DOHH2 (cell line): ENCODE measurements at regions not wholly inside any gene's neighbourhood (a gene's known extent, or its start where the extent isn't known, plus 50 kb on each side); places are given as distances from the start of the nearest gene placed in this dataset.

ENCODE experiments used
- EZH2phosphoT487 ChIP-seq: fragments of 200-600 bp; sonication (generic); IDR thresholded peaks from 2 replicates; pipeline ENCODE4 v1.6.1; 2017; ENCODE audit warnings: borderline replicate concordance, mild to moderate bottlenecking, antibody characterized with exemption, low read length, moderate library complexity, mixed read lengths
- TF ChIP-seq, protein P1 (sequence below): fragments of 200-600 bp; sonication (generic); IDR thresholded peaks from one replicate; pipeline ENCODE4 v1.5.1; 2014; ENCODE audit warnings: antibody characterized with exemption, mild to moderate bottlenecking, low read depth, low read length; ENCODE audit not compliant: poor library complexity, severe bottlenecking

DNA sequence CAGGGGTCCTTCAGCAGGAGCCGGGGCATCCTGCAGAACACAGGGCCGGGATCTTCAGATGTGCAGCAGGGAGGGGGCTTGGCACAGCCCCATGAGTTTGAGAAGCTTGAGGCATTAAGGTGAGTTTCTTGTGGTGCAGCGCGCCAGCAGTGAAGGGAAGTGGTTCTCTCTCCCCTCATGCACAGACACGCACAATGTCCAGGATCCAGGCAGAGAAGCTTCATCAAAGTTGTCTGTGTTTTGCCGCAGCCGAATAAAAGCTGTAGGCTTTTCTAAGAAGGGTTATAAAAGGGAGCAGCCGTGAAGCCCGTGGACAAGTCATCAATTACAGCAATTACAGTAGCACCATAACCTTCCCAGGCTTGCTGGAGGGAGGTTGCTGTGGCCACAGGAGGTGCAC is 491.0 kb upstream of the CDH4 start:
- TF ChIP-seq, protein P1, sequence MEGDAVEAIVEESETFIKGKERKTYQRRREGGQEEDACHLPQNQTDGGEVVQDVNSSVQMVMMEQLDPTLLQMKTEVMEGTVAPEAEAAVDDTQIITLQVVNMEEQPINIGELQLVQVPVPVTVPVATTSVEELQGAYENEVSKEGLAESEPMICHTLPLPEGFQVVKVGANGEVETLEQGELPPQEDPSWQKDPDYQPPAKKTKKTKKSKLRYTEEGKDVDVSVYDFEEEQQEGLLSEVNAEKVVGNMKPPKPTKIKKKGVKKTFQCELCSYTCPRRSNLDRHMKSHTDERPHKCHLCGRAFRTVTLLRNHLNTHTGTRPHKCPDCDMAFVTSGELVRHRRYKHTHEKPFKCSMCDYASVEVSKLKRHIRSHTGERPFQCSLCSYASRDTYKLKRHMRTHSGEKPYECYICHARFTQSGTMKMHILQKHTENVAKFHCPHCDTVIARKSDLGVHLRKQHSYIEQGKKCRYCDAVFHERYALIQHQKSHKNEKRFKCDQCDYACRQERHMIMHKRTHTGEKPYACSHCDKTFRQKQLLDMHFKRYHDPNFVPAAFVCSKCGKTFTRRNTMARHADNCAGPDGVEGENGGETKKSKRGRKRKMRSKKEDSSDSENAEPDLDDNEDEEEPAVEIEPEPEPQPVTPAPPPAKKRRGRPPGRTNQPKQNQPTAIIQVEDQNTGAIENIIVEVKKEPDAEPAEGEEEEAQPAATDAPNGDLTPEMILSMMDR, result no peak
- TF ChIP-seq EZH2phosphoT487, result no peak
